ENCODE measurements at regions not wholly inside any gene's neighbourhood (a gene's known extent, or its start where the extent isn't known, plus 50 kb on each side); places are given as distances from the start of the nearest gene placed in this dataset.

GRCh38 chr10:131736321-131736980, 164.4 kb upstream of the PPP2R2D start:
- DNase-seq (ENCODE audit: low spot score) = no peak

GRCh38 chr10:131737543-131738395, 163.0 kb upstream of the PPP2R2D start:
- no peak for DNase-seq (ENCODE audit: low spot score)

- DNase-seq (ENCODE audit: low spot score) = no peak
Observed at GRCh38 chr10:131738396-131738735, 162.4 kb upstream of the PPP2R2D start.

- no peak for DNase-seq (ENCODE audit: low spot score)
Observed at GRCh38 chr10:131739206-131739605, 161.6 kb upstream of the PPP2R2D start.

GRCh38 chr10:131742500-131742951, 158.3 kb upstream of the PPP2R2D start:
- no peak for DNase-seq (ENCODE audit: low spot score)

- no peak for DNase-seq (ENCODE audit: low spot score)
Observed at GRCh38 chr10:131743190-131744151, 157.3 kb upstream of the PPP2R2D start.

GRCh38 chr10:131744346-131744745, 156.5 kb upstream of the PPP2R2D start:
- DNase-seq (ENCODE audit: low spot score) = no peak

- no peak for DNase-seq (ENCODE audit: low spot score)
Observed at GRCh38 chr10:131745591-131745990, 155.2 kb upstream of the PPP2R2D start.

- no peak for DNase-seq (ENCODE audit: low spot score)
Observed at GRCh38 chr10:131746241-131746711, 154.5 kb upstream of the PPP2R2D start.

- no peak for DNase-seq (ENCODE audit: low spot score)
Observed at GRCh38 chr10:131746785-131747184, 154.0 kb upstream of the PPP2R2D start.

- no peak for DNase-seq (ENCODE audit: low spot score)
Observed at GRCh38 chr10:131747251-131747650, 153.6 kb upstream of the PPP2R2D start.

GRCh38 chr10:131747791-131748190, 153.0 kb upstream of the PPP2R2D start:
- no peak for DNase-seq (ENCODE audit: low spot score)

- no peak for DNase-seq (ENCODE audit: low spot score)
Observed at GRCh38 chr10:131748191-131748590, 152.6 kb upstream of the PPP2R2D start.

- DNase-seq (ENCODE audit: low spot score) = no peak
Observed at GRCh38 chr10:131748831-131749766, 151.7 kb upstream of the PPP2R2D start.

- no peak for DNase-seq (ENCODE audit: low spot score)
Observed at GRCh38 chr10:131749767-131750142, 151.1 kb upstream of the PPP2R2D start.

- DNase-seq (ENCODE audit: low spot score) = no peak
Observed at GRCh38 chr10:131750171-131750895, 150.5 kb upstream of the PPP2R2D start.

- DNase-seq (ENCODE audit: low spot score) = peak; percentile 14
Observed at GRCh38 chr10:131750973-131751826, 149.6 kb upstream of the PPP2R2D start.

- DNase-seq (ENCODE audit: low spot score) = no peak
Observed at GRCh38 chr10:131751827-131752775, 148.7 kb upstream of the PPP2R2D start.

Data from COLO829 (cell line).